H1 (cell line): ENCODE measurements at regions not wholly inside any gene's neighbourhood (a gene's known extent, or its start where the extent isn't known, plus 50 kb on each side); places are given as distances from the start of the nearest gene placed in this dataset.

Experiments used
- CTCF ChIA-PET: fragments of 300-600 bp; sonication (Branson Sonifier 250); formaldehyde crosslinking; loops from one replicate; lab custom pipeline; 2021; ENCODE audit not compliant: partially characterized antibody; lab: Charles Lee
- POLR2A ChIA-PET: fragments of 300-600 bp; sonication (Branson Sonifier 250); formaldehyde crosslinking; loops from one replicate; lab custom pipeline; 2021; ENCODE audit warnings: inconsistent platforms; ENCODE audit not compliant: partially characterized antibody; lab: Charles Lee
- DNase-seq, 2 experiments: peaks; one replicate each; pipeline versions ENCODE4 v3.0.0 to v3.0.0-alpha.2; 2010 to 2022; ENCODE audit warnings: low spot score in 2 of 2, low read depth in 1 of 2, mixed read lengths in 1 of 2
- FAIRE-seq: peaks from 2 replicates; lab custom pipeline; 2011; peaks lifted over from hg19 to GRCh38; lab: Jason Lieb, UNC
- H2AFZ ChIP-seq: 2 replicates; pipeline ENCODE4 v1.8.1; 2012; ENCODE audit warnings: low read length, inconsistent platforms
- H2AK5ac ChIP-seq: 2 replicates; pipeline ENCODE4 v1.6.1; 2013; ENCODE audit warnings: low read depth, low read length
- H2BK120ac ChIP-seq: replicated peaks from 2 replicates; pipeline ENCODE3; 2013; ENCODE audit warnings: low read depth, low read length, inconsistent platforms
- H2BK12ac ChIP-seq: 2 replicates; pipeline ENCODE4 v1.6.1; 2013; ENCODE audit warnings: low read depth, low read length
- H2BK15ac ChIP-seq: 2 replicates; pipeline ENCODE4 v1.6.1; 2013; ENCODE audit warnings: low read length
- H2BK20ac ChIP-seq: 2 replicates; pipeline ENCODE4 v1.6.1; 2013; ENCODE audit warnings: low read length
- H2BK5ac ChIP-seq: 2 replicates; pipeline ENCODE4 v1.6.1; 2013; ENCODE audit warnings: low read depth, low read length
- H3K14ac ChIP-seq: 2 replicates; pipeline ENCODE4 v1.6.1; 2013; ENCODE audit warnings: inconsistent platforms; ENCODE audit not compliant: insufficient read length
- H3K18ac ChIP-seq: 2 replicates; pipeline ENCODE4 v1.6.1; 2013; ENCODE audit warnings: low read length; ENCODE audit errors: extremely low read depth
- H3K23ac ChIP-seq: 2 replicates; pipeline ENCODE4 v1.6.1; 2013; ENCODE audit warnings: inconsistent platforms; ENCODE audit not compliant: insufficient read length
- H3K23me2 ChIP-seq: 2 replicates; pipeline ENCODE4 v1.6.1; 2013; ENCODE audit warnings: low read depth, low read length
- H3K27ac ChIP-seq: 2 replicates; pipeline ENCODE4 v1.6.1; 2011; ENCODE audit warnings: low read depth, low read length, inconsistent platforms
- H3K27me3 ChIP-seq, 4 experiments: replicated peaks in 1 of 4; 1 replicate in 1 of 4; 2 replicates in 3 of 4; pipeline versions ENCODE4 v1.6.1 to v1.8.1; 2011 to 2013; ENCODE audit warnings: low read length in 3 of 4, mild to moderate bottlenecking in 3 of 4, inconsistent platforms in 2 of 4, mixed read lengths in 2 of 4, moderate library complexity in 1 of 4; ENCODE audit not compliant: control insufficient read depth in 3 of 4, insufficient read depth in 3 of 4; ENCODE audit errors: extremely low read depth in 1 of 4
- H3K36me3 ChIP-seq, 4 experiments: 2 replicates each; pipeline versions ENCODE4 v1.6.1 to v1.8.1; 2011 to 2013; ENCODE audit warnings: mild to moderate bottlenecking in 4 of 4, low read length in 3 of 4, moderate library complexity in 2 of 4, control low read depth in 1 of 4, inconsistent platforms in 1 of 4; ENCODE audit not compliant: insufficient read depth in 4 of 4, control insufficient read depth in 2 of 4
- H3K4ac ChIP-seq: replicated peaks from 2 replicates; pipeline ENCODE3; 2013; ENCODE audit warnings: low read length, low read depth, mixed read lengths, inconsistent platforms; ENCODE audit not compliant: insufficient read length
- H3K4me1 ChIP-seq, 4 experiments: replicated peaks in 1 of 4; 1 replicate in 1 of 4; 2 replicates in 3 of 4; pipeline versions ENCODE4 v1.6.1 to v1.8.1; 2011 to 2013; ENCODE audit warnings: low read length in 3 of 4, inconsistent platforms in 2 of 4, mixed read lengths in 1 of 4; ENCODE audit not compliant: insufficient read depth in 4 of 4, control insufficient read depth in 3 of 4
- H3K4me2 ChIP-seq, 2 experiments: 2 replicates each; pipeline versions ENCODE4 v1.6.1 to v1.8.1; 2011 to 2013; ENCODE audit warnings: low read depth in 2 of 2, low read length in 2 of 2, control low read depth in 1 of 2, inconsistent platforms in 1 of 2, mild to moderate bottlenecking in 1 of 2; ENCODE audit not compliant: insufficient read depth in 1 of 2
- H3K4me3 ChIP-seq, 4 experiments: fragments of 200-600, 300-600 bp in 1 of 4; sonication (generic), shearing (Covaris generic), sonication (Bioruptor Twin) in 1 of 4; 2 replicates each; pipeline versions ENCODE4 v1.5.1 to v1.8.1; 2011 to 2016; ENCODE audit warnings: low read length in 4 of 4, low read depth in 3 of 4, control low read depth in 2 of 4, inconsistent platforms in 2 of 4, mild to moderate bottlenecking in 2 of 4, mixed read lengths in 1 of 4, moderate library complexity in 1 of 4; ENCODE audit not compliant: insufficient read depth in 2 of 4; ENCODE audit errors: extremely low read depth in 1 of 4
- H3K56ac ChIP-seq: replicated peaks from 2 replicates; pipeline ENCODE3; 2013; ENCODE audit warnings: low read depth, mild to moderate bottlenecking, mixed read lengths, low read length, inconsistent platforms; ENCODE audit not compliant: insufficient read length
- H3K79me1 ChIP-seq: 2 replicates; pipeline ENCODE4 v1.6.1; 2013; ENCODE audit warnings: low read depth, low read length, control low read depth
- H3K79me2 ChIP-seq, 2 experiments: 2 replicates each; pipeline versions ENCODE4 v1.6.1 to v1.8.1; 2012 to 2013; ENCODE audit warnings: low read length in 2 of 2, mild to moderate bottlenecking in 2 of 2, inconsistent platforms in 1 of 2; ENCODE audit not compliant: insufficient read depth in 2 of 2, control insufficient read depth in 1 of 2
- H3K9ac ChIP-seq, 4 experiments: replicated peaks in 1 of 4; 1 replicate in 1 of 4; 2 replicates in 3 of 4; pipeline versions ENCODE4 v1.6.1 to v1.8.1; 2011 to 2013; ENCODE audit warnings: low read depth in 3 of 4, low read length in 3 of 4, control low read depth in 2 of 4, mild to moderate bottlenecking in 2 of 4, moderate library complexity in 2 of 4, inconsistent platforms in 1 of 4; ENCODE audit errors: extremely low read depth in 1 of 4
- H3K9me3 ChIP-seq, 2 experiments: 2 replicates each; pipeline versions ENCODE4 v1.6.1 to v1.8.1; 2012 to 2013; ENCODE audit warnings: mild to moderate bottlenecking in 2 of 2, moderate library complexity in 2 of 2, control low read depth in 1 of 2, inconsistent platforms in 1 of 2, low read depth in 1 of 2, low read length in 1 of 2, mixed read lengths in 1 of 2; ENCODE audit not compliant: insufficient read depth in 2 of 2
- H4K20me1 ChIP-seq, 2 experiments: replicated peaks in 1 of 2; 2 replicates each; pipeline versions ENCODE3 to v1.8.1; 2011 to 2013; ENCODE audit warnings: inconsistent platforms in 2 of 2, low read length in 2 of 2, mild to moderate bottlenecking in 1 of 2; ENCODE audit not compliant: insufficient read depth in 2 of 2, control insufficient read depth in 1 of 2
- H4K5ac ChIP-seq: 2 replicates; pipeline ENCODE4 v1.6.1; 2013; ENCODE audit warnings: low read length, low read depth, mixed read lengths, inconsistent platforms; ENCODE audit not compliant: insufficient read length
- H4K8ac ChIP-seq: 2 replicates; pipeline ENCODE4 v1.8.0; 2013; ENCODE audit warnings: mild to moderate bottlenecking, moderate library complexity, low read length, inconsistent platforms; ENCODE audit not compliant: insufficient read depth; ENCODE audit errors: extremely low read depth
- H4K91ac ChIP-seq: replicated peaks from 2 replicates; pipeline ENCODE3; 2013; ENCODE audit warnings: low read length, mixed read lengths, inconsistent platforms; ENCODE audit not compliant: insufficient read length
- CEBPB ChIP-seq: IDR thresholded peaks from 2 replicates; pipeline ENCODE4 v1.6.1; 2012; ENCODE audit warnings: low read depth, low read length
- EGR1 ChIP-seq: IDR thresholded peaks from 2 replicates; pipeline ENCODE4 v1.6.1; 2011; ENCODE audit warnings: low read depth, low read length, borderline replicate concordance
- HDAC2 ChIP-seq, 2 experiments: fragments of 300-600 bp in 1 of 2; sonication (generic) in 1 of 2; IDR thresholded peaks; 2 replicates each; pipeline ENCODE4 v1.6.1; 2011 to 2012; ENCODE audit warnings: low read depth in 2 of 2, low read length in 2 of 2, mild to moderate bottlenecking in 2 of 2, moderate library complexity in 2 of 2, borderline replicate concordance in 1 of 2, inconsistent platforms in 1 of 2
- SUZ12 ChIP-seq: fragments of 200-600 bp; sonication (generic); IDR thresholded peaks from 2 replicates; pipeline ENCODE4 v1.6.1; 2012; ENCODE audit warnings: mild to moderate bottlenecking, inconsistent platforms, low read length, moderate library complexity, mixed read lengths
- WGBS, 2 experiments: shearing (Covaris generic) in 1 of 2; methylation state at CpG; one replicate each; pipeline versions ENCODE4 v1.1.6 to v1.1.7; 2013 to 2015; ENCODE audit warnings: low lambda C conversion rate in 2 of 2, mixed read lengths in 2 of 2, inconsistent platforms in 1 of 2, low coverage in 1 of 2, missing lambda C conversion rate in 1 of 2; ENCODE audit not compliant: insufficient replicate concordance in 2 of 2, insufficient coverage in 1 of 2, insufficient read length in 1 of 2; ENCODE audit errors: extremely low coverage in 1 of 2, missing lambda C conversion rate in 1 of 2; 5-methylcytosine and 5-hydroxymethylcytosine counted together

- Histone ChIP-seq H2BK120ac (no peak overlapping the region), H3K56ac (no peak overlapping the region), H3K23ac (no peak overlapping the region), H3K14ac (no peak overlapping the region), H3K9me3 (no peaks in the 10 kb centered on the region), H3K79me1 (no peaks in the 10 kb centered on the region), H2BK5ac (no peak overlapping the region), H3K4me3 (no peak overlapping the region), H2BK20ac (no peak overlapping the region), H3K27ac (no peak overlapping the region), H3K27me3 (no peaks in the 10 kb centered on the region), H2BK12ac (no peak overlapping the region), H2AFZ (no peak overlapping the region), H3K4me1 (no peaks in the 10 kb centered on the region), H4K5ac (no peak overlapping the region), H4K8ac (no peak overlapping the region), H4K20me1 (no peaks in the 10 kb centered on the region), H3K4ac (no peak overlapping the region), H3K79me2 (no peaks in the 10 kb centered on the region), H3K4me2 (no peak overlapping the region), H3K9ac (no peak overlapping the region), H3K36me3 (no peaks in the 10 kb centered on the region), H2BK15ac (no peak overlapping the region), H2AK5ac (no peak overlapping the region), H4K91ac (no peak overlapping the region), H3K23me2 (no peaks in the 10 kb centered on the region), H3K18ac (no peak overlapping the region)
- FAIRE-seq (no peak), DNase-seq (no peak)
- ChIA-PET POLR2A (no interaction called here), CTCF (interaction anchor here (0.6 kb wide), 1 partner anchor 16 kb away, joined by 3 read pairs; no protein-coding TSS in a partner anchor)
- WGBS, 2 experiments, result 76% methylated on average over 3 of the region's 3 CpGs; no CpG with 5 or more reads in 1 of the 2 experiments
- TF ChIP-seq HDAC2 (IDR thresholded peaks at IDR 0.05; ENCODE audit: borderline replicate concordance in 1 of 2, low read depth in 2 of 2, low read length in 2 of 2) (no peak), CEBPB (no peak), SUZ12 (no peak), EGR1 (no peak)
Observed at GRCh38 chr12:59027199-59027598, 106.9 kb upstream of the LRIG3 start.
